Astrocyte (in vitro differentiated cells and primary cell): ENCODE measurements at regions not wholly inside any gene's neighbourhood (a gene's known extent, or its start where the extent isn't known, plus 50 kb on each side); places are given as distances from the start of the nearest gene placed in this dataset.

Experiments used
- CTCF ChIP-seq: IDR thresholded peaks from 2 replicates; pipeline ENCODE4 v1.5.1; 2011; ENCODE audit warnings: low read depth, mild to moderate bottlenecking, inconsistent platforms, low read length, moderate library complexity; ENCODE audit not compliant: insufficient read depth
- EZH2 ChIP-seq: IDR thresholded peaks from 2 replicates; pipeline ENCODE4 v1.6.1; 2012; ENCODE audit warnings: mild to moderate bottlenecking, low read length, inconsistent platforms; ENCODE audit not compliant: insufficient read depth

- TF ChIP-seq CTCF (no peak), EZH2 (no peak)
Observed at GRCh38 chrX:146481735-146482134, 327.8 kb upstream of the CXorf51B start.
